GM21423 (cell line): ENCODE measurements at regions not wholly inside any gene's neighbourhood (a gene's known extent, or its start where the extent isn't known, plus 50 kb on each side); places are given as distances from the start of the nearest gene placed in this dataset.

Source experiments
- ATAC-seq: cut with Tn5 transposase; IDR thresholded peaks from one replicate; pipeline ENCODE4 v1.9.1; 2021; ENCODE audit warnings: mild to moderate bottlenecking, moderate library complexity; ENCODE audit not compliant: unreplicated experiment

GRCh38 chr9:113808391-113809358, 67.4 kb upstream of the ZNF618 start:
- ATAC-seq = no peak

GRCh38 chr9:113817171-113817570, 58.9 kb upstream of the ZNF618 start:
- ATAC-seq = no peak

- ATAC-seq = no peak
These were observed 57.7 kb upstream of the ZNF618 start for GRCh38 chr9:113818391-113818790.

GRCh38 chr9:113822315-113822714, 53.8 kb upstream of the ZNF618 start:
- no peak for ATAC-seq

GRCh38 chr9:113823421-113823820, 52.7 kb upstream of the ZNF618 start:
- ATAC-seq = no peak
